Effector memory CD4-positive, alpha-beta T cell (primary cell): ENCODE measurements at regions not wholly inside any gene's neighbourhood (a gene's known extent, or its start where the extent isn't known, plus 50 kb on each side); places are given as distances from the start of the nearest gene placed in this dataset.
A peak's percentile ranks its signal among the peaks of the same experiment; 100 is the strongest.
"Not testable (repeated sequence)": the region's sequence is repeated elsewhere in the genome, so short reads cannot be mapped to it uniquely, and the experiment has no call there.

Source experiments
- DNase-seq, 3 donors: peaks; one replicate each; pipeline ENCODE4 v3.0.0-alpha.2; 2020
- H3K27ac ChIP-seq: 2 replicates; pipeline ENCODE4 v1.7.0; 2013; ENCODE audit warnings: mild to moderate bottlenecking, low read length, moderate library complexity; ENCODE audit not compliant: insufficient read depth, poor library complexity, severe bottlenecking
- H3K27me3 ChIP-seq: replicated peaks from 2 replicates; pipeline ENCODE4 v1.7.0; 2013; ENCODE audit warnings: mild to moderate bottlenecking, low read length; ENCODE audit not compliant: insufficient read depth, control insufficient read depth, poor library complexity, severe bottlenecking
- H3K36me3 ChIP-seq: 2 replicates; pipeline ENCODE4 v1.7.0; 2013; ENCODE audit warnings: mild to moderate bottlenecking, low read length, moderate library complexity; ENCODE audit not compliant: control insufficient read depth, insufficient read depth
- H3K4me1 ChIP-seq: 2 replicates; pipeline ENCODE4 v1.7.0; 2013; ENCODE audit warnings: low read length, mild to moderate bottlenecking; ENCODE audit not compliant: control insufficient read depth, insufficient read depth, poor library complexity, severe bottlenecking
- H3K4me3 ChIP-seq: 2 replicates; pipeline ENCODE4 v1.7.0; 2013; ENCODE audit warnings: low read length, low read depth, mild to moderate bottlenecking; ENCODE audit not compliant: insufficient read depth, poor library complexity, severe bottlenecking
- H3K9me3 ChIP-seq: 2 replicates; pipeline ENCODE4 v1.7.0; 2013; ENCODE audit warnings: mild to moderate bottlenecking, low read length, moderate library complexity; ENCODE audit not compliant: control insufficient read depth

- peak in 2 of 3 donors; percentile 10 to 38 for DNase-seq
- Histone ChIP-seq H3K27me3 (no peaks in the 10 kb centered on the region), H3K4me3 (no peak overlapping the region), H3K27ac (peak overlapping the region; percentile 67), H3K4me1 (peaks cover 44% of the 10 kb centered on the region), H3K36me3 (no peaks in the 10 kb centered on the region), H3K9me3 (no peaks in the 10 kb centered on the region)
Measured at GRCh38 chr14:98210045-98210672, 1061.8 kb downstream of the BCL11B start.

- H3K27me3 ChIP-seq = no peaks in the 10 kb centered on the region
- no peaks in the 10 kb centered on the region for H3K9me3 ChIP-seq
- H3K4me1 ChIP-seq = no peaks in the 10 kb centered on the region
- H3K4me3 ChIP-seq = no peak overlapping the region
- no peak overlapping the region for H3K27ac ChIP-seq
- H3K36me3 ChIP-seq = no peaks in the 10 kb centered on the region
- no peak for DNase-seq
Measured at GRCh38 chr14:98217530-98217929, 1054.5 kb downstream of the BCL11B start.

- H3K27me3 ChIP-seq = no peaks in the 10 kb centered on the region
- H3K27ac ChIP-seq = no peak overlapping the region
- DNase-seq = no peak
- H3K4me1 ChIP-seq = peaks cover 7% of the 10 kb centered on the region
- H3K9me3 ChIP-seq = no peaks in the 10 kb centered on the region
- no peak overlapping the region for H3K4me3 ChIP-seq
- no peaks in the 10 kb centered on the region for H3K36me3 ChIP-seq
Measured at GRCh38 chr14:98218218-98218617, 1053.8 kb downstream of the BCL11B start.

- Histone ChIP-seq H3K9me3 (no peaks in the 10 kb centered on the region), H3K4me1 (peaks cover 13% of the 10 kb centered on the region), H3K27ac (no peak overlapping the region), H3K4me3 (no peak overlapping the region), H3K27me3 (no peaks in the 10 kb centered on the region), H3K36me3 (no peaks in the 10 kb centered on the region)
- DNase-seq = no peak
Measured at GRCh38 chr14:98219638-98220037, 1052.4 kb downstream of the BCL11B start.

GRCh38 chr14:98223106-98223505, 1048.9 kb downstream of the BCL11B start:
- Histone ChIP-seq H3K9me3 (no peaks in the 10 kb centered on the region), H3K36me3 (no peaks in the 10 kb centered on the region), H3K4me1 (peaks cover 44% of the 10 kb centered on the region), H3K27ac (peak overlapping the region; percentile 65), H3K27me3 (no peaks in the 10 kb centered on the region), H3K4me3 (no peak overlapping the region)
- no peak for DNase-seq

GRCh38 chr14:98223710-98224109, 1048.3 kb downstream of the BCL11B start:
- H3K27ac ChIP-seq = peak overlapping the region; percentile 65
- not testable (repeated sequence) for H3K27me3 ChIP-seq, H3K36me3 ChIP-seq, H3K9me3 ChIP-seq, H3K4me3 ChIP-seq
- H3K4me1 ChIP-seq = peaks cover 48% of the 10 kb centered on the region
- DNase-seq = peak; percentile 10 to 55 (median 37)

GRCh38 chr14:98226411-98226810, 1045.6 kb downstream of the BCL11B start:
- Histone ChIP-seq H3K27me3 (no peaks in the 10 kb centered on the region), H3K4me3 (no peak overlapping the region), H3K27ac (no peak overlapping the region), H3K4me1 (peaks cover 58% of the 10 kb centered on the region), H3K36me3 (no peaks in the 10 kb centered on the region), H3K9me3 (no peaks in the 10 kb centered on the region)
- no peak for DNase-seq

GRCh38 chr14:98227000-98227726, 1044.8 kb downstream of the BCL11B start:
- no peaks in the 10 kb centered on the region for H3K27me3 ChIP-seq
- H3K9me3 ChIP-seq = no peaks in the 10 kb centered on the region
- no peak for DNase-seq
- peaks cover 58% of the 10 kb centered on the region for H3K4me1 ChIP-seq
- peak overlapping the region; percentile 52 for H3K27ac ChIP-seq
- peak overlapping the region; percentile 18 for H3K4me3 ChIP-seq
- no peaks in the 10 kb centered on the region for H3K36me3 ChIP-seq

- no peaks in the 10 kb centered on the region for H3K36me3 ChIP-seq
- peak overlapping the region; percentile 52 for H3K27ac ChIP-seq
- peaks cover 56% of the 10 kb centered on the region for H3K4me1 ChIP-seq
- H3K4me3 ChIP-seq = peak overlapping the region; percentile 18
- no peaks in the 10 kb centered on the region for H3K27me3 ChIP-seq
- H3K9me3 ChIP-seq = no peaks in the 10 kb centered on the region
- no peak for DNase-seq
Measured at GRCh38 chr14:98227727-98228111, 1044.3 kb downstream of the BCL11B start.

- no peak overlapping the region for H3K4me3 ChIP-seq
- peaks cover 44% of the 10 kb centered on the region for H3K4me1 ChIP-seq
- H3K27ac ChIP-seq = peak overlapping the region; percentile 11
Measured at GRCh38 chr14:98229656-98230366, 1042.2 kb downstream of the BCL11B start.

More at GRCh38 chr14:98229656-98230366, 1042.2 kb downstream of the BCL11B start:
- DNase-seq = no peak
- H3K27me3 ChIP-seq = no peaks in the 10 kb centered on the region
- H3K36me3 ChIP-seq = no peaks in the 10 kb centered on the region
- H3K9me3 ChIP-seq = no peaks in the 10 kb centered on the region
